Neutrophil (primary cell): ENCODE measurements at regions not wholly inside any gene's neighbourhood (a gene's known extent, or its start where the extent isn't known, plus 50 kb on each side); places are given as distances from the start of the nearest gene placed in this dataset.

Experiments used
- H3K27ac ChIP-seq: fragments of 200-600 bp; sonication (generic); 2 replicates; pipeline ENCODE4 v1.5.1; 2016; ENCODE audit warnings: mild to moderate bottlenecking, moderate library complexity
- H3K27me3 ChIP-seq: fragments of 200-600 bp; sonication (generic); 2 replicates; pipeline ENCODE4 v1.6.0; 2016; ENCODE audit warnings: mild to moderate bottlenecking
- H3K36me3 ChIP-seq: fragments of 200-600 bp; sonication (generic); 2 replicates; pipeline ENCODE4 v1.5.1; 2017
- H3K4me1 ChIP-seq, 2 experiments: fragments of 200-600 bp in 1 of 2; sonication (generic) in 1 of 2; 1 replicate in 1 of 2; 2 replicates in 1 of 2; pipeline versions ENCODE4 v1.5.1 to v1.6.1; 2013 to 2016; ENCODE audit warnings: low read depth in 1 of 2, low read length in 1 of 2, mild to moderate bottlenecking in 1 of 2, moderate library complexity in 1 of 2; ENCODE audit not compliant: control insufficient read depth in 1 of 2, insufficient read depth in 1 of 2
- H3K4me3 ChIP-seq, 2 experiments: fragments of 200-600 bp in 1 of 2; sonication (generic) in 1 of 2; 1 replicate in 1 of 2; 2 replicates in 1 of 2; pipeline ENCODE4 v1.5.1; 2013 to 2016; ENCODE audit warnings: low read depth in 1 of 2, low read length in 1 of 2, mild to moderate bottlenecking in 1 of 2, moderate library complexity in 1 of 2
- H3K9me3 ChIP-seq: fragments of 200-600 bp; sonication (generic); 2 replicates; pipeline ENCODE4 v1.5.1; 2016
- TF ChIP-seq, protein P1 (sequence below): fragments of 200-600 bp; sonication (generic); IDR thresholded peaks from 2 replicates; pipeline ENCODE4 v1.5.1; 2016; ENCODE audit warnings: antibody characterized with exemption

DNA sequence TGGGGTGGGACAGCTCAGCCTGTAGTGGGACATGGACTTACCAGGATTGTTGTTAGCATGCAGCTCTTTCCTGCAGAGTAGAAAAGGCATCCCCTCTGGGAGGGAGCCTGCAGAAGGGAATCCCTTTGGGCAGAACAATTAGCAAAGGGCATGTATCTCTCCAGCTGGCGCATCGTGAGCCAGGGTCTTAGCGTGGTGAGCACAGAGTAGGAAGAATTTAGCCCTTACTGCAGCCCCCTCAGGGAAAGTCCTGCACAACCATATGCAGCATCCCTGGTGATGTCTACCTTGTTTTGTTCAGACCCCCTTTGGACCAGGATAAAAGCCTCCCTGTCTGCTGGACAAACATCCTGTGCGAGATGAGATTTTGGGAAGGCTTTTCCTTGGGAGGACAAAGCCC lies 292.1 kb downstream of the SLC4A3 start:
- no peaks in the 10 kb centered on the region for H3K4me1 ChIP-seq
- no peak overlapping the region for H3K4me3 ChIP-seq
- H3K36me3 ChIP-seq = no peaks in the 10 kb centered on the region
- no peak overlapping the region for H3K27ac ChIP-seq
- no peaks in the 10 kb centered on the region for H3K9me3 ChIP-seq
- TF ChIP-seq, protein P1, sequence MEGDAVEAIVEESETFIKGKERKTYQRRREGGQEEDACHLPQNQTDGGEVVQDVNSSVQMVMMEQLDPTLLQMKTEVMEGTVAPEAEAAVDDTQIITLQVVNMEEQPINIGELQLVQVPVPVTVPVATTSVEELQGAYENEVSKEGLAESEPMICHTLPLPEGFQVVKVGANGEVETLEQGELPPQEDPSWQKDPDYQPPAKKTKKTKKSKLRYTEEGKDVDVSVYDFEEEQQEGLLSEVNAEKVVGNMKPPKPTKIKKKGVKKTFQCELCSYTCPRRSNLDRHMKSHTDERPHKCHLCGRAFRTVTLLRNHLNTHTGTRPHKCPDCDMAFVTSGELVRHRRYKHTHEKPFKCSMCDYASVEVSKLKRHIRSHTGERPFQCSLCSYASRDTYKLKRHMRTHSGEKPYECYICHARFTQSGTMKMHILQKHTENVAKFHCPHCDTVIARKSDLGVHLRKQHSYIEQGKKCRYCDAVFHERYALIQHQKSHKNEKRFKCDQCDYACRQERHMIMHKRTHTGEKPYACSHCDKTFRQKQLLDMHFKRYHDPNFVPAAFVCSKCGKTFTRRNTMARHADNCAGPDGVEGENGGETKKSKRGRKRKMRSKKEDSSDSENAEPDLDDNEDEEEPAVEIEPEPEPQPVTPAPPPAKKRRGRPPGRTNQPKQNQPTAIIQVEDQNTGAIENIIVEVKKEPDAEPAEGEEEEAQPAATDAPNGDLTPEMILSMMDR = no peak
- no peaks in the 10 kb centered on the region for H3K27me3 ChIP-seq

DNA sequence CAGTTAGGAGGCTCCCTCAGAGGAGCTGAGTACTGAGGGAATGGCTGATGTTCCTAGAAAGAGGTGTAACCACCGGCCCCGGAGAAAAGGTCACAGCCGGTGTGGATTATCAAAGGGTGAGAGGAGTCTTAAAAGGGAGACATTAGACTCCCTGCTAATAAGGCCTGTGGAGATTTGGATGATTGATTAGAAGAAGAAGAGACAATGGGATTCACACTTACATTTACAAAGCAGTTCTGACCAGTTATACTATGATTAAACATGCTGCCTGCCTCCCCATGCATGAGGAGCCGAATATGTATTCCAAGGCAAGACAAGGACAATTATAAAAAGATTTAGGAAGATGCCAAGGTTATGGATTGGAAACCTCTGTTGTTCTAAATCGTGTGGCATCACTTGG lies 302.4 kb downstream of the SLC4A3 start:
- H3K4me3 ChIP-seq = no peak overlapping the region
- TF ChIP-seq, protein P1 = no peak
- H3K27me3 ChIP-seq = no peaks in the 10 kb centered on the region
- H3K36me3 ChIP-seq = no peaks in the 10 kb centered on the region
- no peak overlapping the region for H3K27ac ChIP-seq
- H3K4me1 ChIP-seq = no peaks in the 10 kb centered on the region
- H3K9me3 ChIP-seq = no peaks in the 10 kb centered on the region

DNA sequence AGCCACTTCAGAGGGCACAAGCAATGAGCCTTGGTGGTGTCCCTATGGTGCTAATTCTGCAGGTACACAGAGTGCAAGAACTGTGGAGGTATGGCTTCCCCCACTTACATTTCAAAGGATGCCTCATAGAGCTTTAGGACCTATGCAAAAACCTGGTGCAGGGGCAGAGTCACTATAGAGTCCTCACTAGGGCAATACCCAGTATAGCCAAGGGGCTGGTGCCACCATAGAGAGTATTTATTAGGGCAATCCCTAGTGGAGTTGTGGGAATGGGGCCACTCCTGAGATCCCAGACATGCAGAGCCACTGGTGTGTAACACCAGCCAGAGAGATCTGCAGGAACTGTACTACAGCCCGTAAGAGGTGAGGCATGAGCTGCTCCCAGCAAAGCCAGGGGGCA lies 312.2 kb downstream of the SLC4A3 start:
- Histone ChIP-seq H3K27ac (no peak overlapping the region), H3K9me3 (no peaks in the 10 kb centered on the region), H3K27me3 (no peaks in the 10 kb centered on the region), H3K4me1 (no peaks in the 10 kb centered on the region), H3K4me3 (no peak overlapping the region), H3K36me3 (no peaks in the 10 kb centered on the region)
- TF ChIP-seq, protein P1 = no peak

DNA sequence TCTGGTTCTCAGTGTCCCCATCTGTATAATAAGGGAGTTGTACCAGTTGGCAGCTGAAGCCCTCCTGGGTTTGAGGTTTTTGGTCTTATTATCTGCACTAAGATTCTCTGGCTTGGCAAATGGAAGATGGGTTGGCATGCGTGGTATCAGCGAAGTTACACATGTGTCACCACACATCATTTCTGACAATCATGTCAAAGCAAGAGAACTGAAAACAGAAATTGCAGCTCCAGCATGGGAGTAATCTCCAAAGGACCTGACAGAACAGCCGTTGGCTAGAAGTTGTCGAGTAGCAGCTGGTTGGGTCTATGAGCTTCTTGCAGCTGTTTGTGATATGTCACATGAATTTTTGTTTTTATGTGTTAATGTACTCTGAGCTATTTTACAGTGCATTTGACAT lies 317.4 kb downstream of the SLC4A3 start:
- H3K27me3 ChIP-seq = no peaks in the 10 kb centered on the region
- no peaks in the 10 kb centered on the region for H3K9me3 ChIP-seq
- TF ChIP-seq, protein P1 = no peak

DNA sequence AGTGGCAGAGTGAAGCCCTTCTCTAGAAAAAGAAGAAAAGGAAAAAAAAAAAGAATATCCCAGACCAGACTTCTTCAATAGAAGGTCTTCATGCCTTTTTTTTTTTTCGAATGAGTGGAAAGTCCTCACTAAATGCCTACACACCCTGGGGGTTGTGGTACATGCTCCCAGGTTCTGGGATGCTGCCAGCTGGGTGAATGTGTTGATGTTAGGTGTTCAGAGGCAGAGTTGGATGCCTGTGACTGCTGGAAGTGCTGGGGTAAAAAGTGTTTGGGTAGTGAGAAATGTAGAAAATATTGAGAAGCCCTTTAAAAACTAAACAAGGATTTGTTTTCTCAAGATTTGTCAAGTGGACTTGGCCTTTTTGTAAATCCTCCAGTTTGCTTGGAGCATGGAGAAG lies 318.6 kb downstream of the SLC4A3 start:
- Histone ChIP-seq H3K4me3 (no peak overlapping the region), H3K4me1 (no peaks in the 10 kb centered on the region), H3K36me3 (no peaks in the 10 kb centered on the region), H3K9me3 (no peaks in the 10 kb centered on the region), H3K27ac (no peak overlapping the region), H3K27me3 (no peaks in the 10 kb centered on the region)
- TF ChIP-seq, protein P1 = no peak

More for the DNA sequence above, 317.4 kb downstream of the SLC4A3 start:
- no peak overlapping the region for H3K27ac ChIP-seq
- no peaks in the 10 kb centered on the region for H3K36me3 ChIP-seq
- H3K4me1 ChIP-seq = no peaks in the 10 kb centered on the region
- H3K4me3 ChIP-seq = no peak overlapping the region

DNA sequence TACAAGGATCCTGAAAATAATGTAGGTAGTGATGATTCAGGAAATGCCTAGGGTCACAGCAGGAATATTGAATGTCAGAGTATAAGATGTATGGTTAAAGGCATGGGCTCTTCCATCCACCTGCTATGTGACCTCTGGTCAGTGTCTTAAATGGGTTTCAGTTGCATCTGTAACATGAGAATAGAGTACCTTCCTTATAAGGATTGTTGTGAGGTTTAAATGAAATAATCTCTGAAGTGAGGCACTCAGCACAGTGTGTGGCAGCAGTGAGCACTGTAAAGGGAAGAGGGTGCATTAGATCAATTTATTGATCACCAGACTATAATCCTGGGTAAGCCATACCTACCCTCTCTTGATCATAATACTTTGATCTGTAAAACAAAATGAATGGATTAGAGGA lies 319.1 kb downstream of the SLC4A3 start:
- no peaks in the 10 kb centered on the region for H3K9me3 ChIP-seq
- TF ChIP-seq, protein P1 = no peak
- H3K4me3 ChIP-seq = no peak overlapping the region
- no peaks in the 10 kb centered on the region for H3K36me3 ChIP-seq
- H3K4me1 ChIP-seq = no peaks in the 10 kb centered on the region
- H3K27ac ChIP-seq = no peak overlapping the region
- H3K27me3 ChIP-seq = no peaks in the 10 kb centered on the region
